ENCODE measurements at regions not wholly inside any gene's neighbourhood (a gene's known extent, or its start where the extent isn't known, plus 50 kb on each side); places are given as distances from the start of the nearest gene placed in this dataset.

DNA sequence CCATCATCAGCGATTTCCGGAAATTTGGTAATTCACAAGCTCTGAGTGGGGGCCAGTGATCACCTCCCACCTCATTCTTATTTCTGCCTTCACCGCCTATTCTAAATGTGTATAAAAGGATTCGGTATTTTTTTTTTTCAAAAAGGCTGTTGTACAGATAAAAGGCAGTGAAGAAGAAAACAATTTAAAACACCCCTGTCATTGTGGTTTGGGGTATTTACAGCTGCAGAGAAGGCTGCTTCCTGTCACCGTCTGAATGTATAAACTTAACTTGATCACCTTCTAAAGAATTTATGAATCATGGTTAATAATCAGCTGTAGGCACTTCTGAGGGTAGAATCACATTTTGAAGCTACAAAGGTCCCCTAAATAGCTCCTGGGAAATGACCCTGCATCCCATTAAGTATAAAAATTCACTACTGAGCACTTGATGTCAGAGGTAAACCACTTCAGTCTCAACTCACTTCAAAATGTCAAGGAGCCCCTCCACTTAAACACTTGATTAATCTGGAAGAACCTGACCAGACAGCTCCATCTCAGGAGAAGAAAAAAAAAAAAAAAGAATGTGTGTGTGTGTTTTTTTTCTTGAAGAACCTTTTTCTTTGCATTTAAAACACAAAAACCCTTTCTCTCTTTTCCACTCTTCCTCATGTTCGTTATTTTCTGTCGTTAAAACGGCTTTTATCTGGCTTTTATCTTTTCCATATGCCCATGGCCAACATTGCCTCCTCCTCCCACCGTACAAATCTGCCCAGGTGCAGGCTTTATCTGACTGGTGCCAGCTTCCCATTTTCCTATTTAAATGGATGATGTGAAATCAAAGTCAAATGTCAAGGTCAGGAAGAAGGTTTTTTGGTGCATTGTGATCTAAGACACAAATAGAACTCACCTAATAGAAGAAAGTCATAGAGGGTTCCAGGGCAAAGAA is 291.2 kb downstream of the IRX1 start:
- no peak for TF ChIP-seq POLR2A (IDR thresholded peaks at IDR 0.05)
- no peak for TF ChIP-seq CTCF (IDR thresholded peaks at IDR 0.05)
- WGBS, 2 donors, result 52 to 56% methylated on average over 9 of the region's 9 CpGs
- H3K4me3 ChIP-seq (ENCODE audit: low read depth, poor library complexity, severe bottlenecking), result no peak overlapping the region
- no peak for DNase-seq (ENCODE audit: low spot score in 2 of 2)
- intact Hi-C loops (cut with DNase I; ENCODE audit: low total_unique reads), result no loop called here

- H3K4me3 ChIP-seq (ENCODE audit: low read depth, poor library complexity, severe bottlenecking), result no peak overlapping the region
- intact Hi-C loops (cut with DNase I; ENCODE audit: low total_unique reads), result no loop called here
- no peak for DNase-seq (ENCODE audit: low spot score in 2 of 2)
- no peak for TF ChIP-seq CTCF (IDR thresholded peaks at IDR 0.05)
- no peak for TF ChIP-seq POLR2A (IDR thresholded peaks at IDR 0.05)
- 68 to 74% methylated on average over 6 of the region's 6 CpGs for WGBS, 2 donors
These were observed 292.7 kb downstream of the IRX1 start for GRCh38 chr5:3888310-3888709.

DNA sequence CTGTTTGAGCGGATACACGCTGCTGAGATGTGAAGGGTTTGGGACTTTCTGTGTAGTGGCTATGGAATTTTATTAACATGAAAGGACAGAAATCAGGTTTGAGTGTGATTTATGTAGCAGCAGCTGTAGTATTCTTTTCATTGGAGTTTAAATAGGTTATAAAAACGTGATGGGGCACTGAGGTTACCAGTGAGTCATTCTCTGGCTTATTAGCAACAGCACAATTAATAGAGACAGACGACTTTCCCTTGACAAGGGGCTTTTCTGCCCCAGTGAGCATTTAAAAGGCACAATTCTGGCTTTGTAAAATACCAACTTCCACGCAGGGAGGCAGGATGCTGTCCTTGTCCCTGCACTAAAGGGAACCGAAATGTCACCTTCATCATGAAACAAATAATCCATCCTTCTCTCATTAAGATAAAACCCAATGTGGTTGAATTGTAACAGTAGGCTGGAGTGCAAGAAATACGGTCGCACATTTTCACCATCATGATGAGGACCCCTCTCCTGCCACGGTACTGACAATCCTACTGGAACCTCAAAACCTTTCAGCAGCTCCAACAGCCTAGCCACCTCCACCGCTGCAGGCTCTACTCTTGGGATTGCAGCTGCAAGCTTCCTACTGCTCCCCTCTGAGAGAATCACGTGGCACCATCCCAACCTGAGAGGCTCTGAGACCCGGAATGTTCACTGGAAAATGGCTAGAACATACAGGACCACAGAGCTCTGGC is 293.9 kb downstream of the IRX1 start:
- TF ChIP-seq POLR2A (IDR thresholded peaks at IDR 0.05) (no peak), CTCF (IDR thresholded peaks at IDR 0.05) (no peak)
- intact Hi-C loops (cut with DNase I; ENCODE audit: low total_unique reads), result no loop called here
- H3K4me3 ChIP-seq (ENCODE audit: low read depth, poor library complexity, severe bottlenecking), result no peak overlapping the region
- WGBS, 2 donors, result 70 to 76% methylated on average over 12 of the region's 12 CpGs
- DNase-seq (ENCODE audit: low spot score in 2 of 2), result no peak

DNA sequence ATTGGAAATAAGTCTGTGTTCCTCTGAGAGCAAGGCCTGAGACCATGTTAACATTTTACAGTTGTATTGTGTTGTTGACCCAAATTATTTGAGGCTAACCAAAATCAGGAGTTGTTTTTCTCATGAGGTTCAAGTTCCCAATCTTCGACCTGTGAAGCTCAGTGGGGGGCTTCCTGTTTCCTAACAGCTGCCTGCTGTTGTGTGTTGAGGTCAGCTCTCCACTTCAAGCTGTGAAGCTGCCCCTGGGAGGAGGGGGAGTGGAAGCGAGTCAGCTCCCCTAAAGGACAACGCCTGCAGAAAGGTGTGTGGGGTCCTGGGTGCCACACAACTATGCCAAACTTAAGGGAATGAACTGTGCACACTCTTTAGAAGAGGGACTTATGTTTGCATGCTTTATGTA is 295.5 kb downstream of the IRX1 start:
- intact Hi-C loops (cut with DNase I; ENCODE audit: low total_unique reads), result no loop called here
- DNase-seq (ENCODE audit: low spot score in 2 of 2), result no peak
- no peak for TF ChIP-seq CTCF (IDR thresholded peaks at IDR 0.05)
- TF ChIP-seq POLR2A (IDR thresholded peaks at IDR 0.05), result no peak
- 66 to 67% methylated on average over 3 of the region's 3 CpGs for WGBS, 2 donors
- no peak overlapping the region for H3K4me3 ChIP-seq (ENCODE audit: low read depth, poor library complexity, severe bottlenecking)

- no peak for TF ChIP-seq CTCF (IDR thresholded peaks at IDR 0.05)
- no peak for TF ChIP-seq POLR2A (IDR thresholded peaks at IDR 0.05)
- H3K4me3 ChIP-seq (ENCODE audit: low read depth, poor library complexity, severe bottlenecking), result no peak overlapping the region
- intact Hi-C loops (cut with DNase I; ENCODE audit: low total_unique reads), result no loop called here
- DNase-seq (ENCODE audit: low spot score in 2 of 2), result no peak
These were observed 297.9 kb downstream of the IRX1 start for GRCh38 chr5:3893527-3893926.
